ENCODE measurements at regions not wholly inside any gene's neighbourhood (a gene's known extent, or its start where the extent isn't known, plus 50 kb on each side); places are given as distances from the start of the nearest gene placed in this dataset.
"Not testable (repeated sequence)": the region's sequence is repeated elsewhere in the genome, so short reads cannot be mapped to it uniquely, and the experiment has no call there.

- DNase-seq (ENCODE audit: low spot score): no peak
Measured at GRCh38 chr5:42894057-42894456, 82.4 kb upstream of the SELENOP start.

GRCh38 chr5:42889311-42889933, 77.7 kb upstream of the SELENOP start:
- peak; percentile 79 for DNase-seq (ENCODE audit: low spot score)

GRCh38 chr5:42888771-42889170, 77.1 kb upstream of the SELENOP start:
- DNase-seq (ENCODE audit: low spot score): no peak

GRCh38 chr5:42887575-42887974, 75.9 kb upstream of the SELENOP start:
- no peak for DNase-seq (ENCODE audit: low spot score)

GRCh38 chr5:42887097-42887496, 75.4 kb upstream of the SELENOP start:
- no peak for DNase-seq (ENCODE audit: low spot score)

GRCh38 chr5:42886635-42887034, 74.9 kb upstream of the SELENOP start:
- no peak for DNase-seq (ENCODE audit: low spot score)

- DNase-seq (ENCODE audit: low spot score): no peak
Measured at GRCh38 chr5:42884326-42884725, 72.6 kb upstream of the SELENOP start.

GRCh38 chr5:42881416-42882117, 69.9 kb upstream of the SELENOP start:
- no peak for DNase-seq (ENCODE audit: low spot score)

- no peak for DNase-seq (ENCODE audit: low spot score)
Measured at GRCh38 chr5:42880496-42881150, 68.9 kb upstream of the SELENOP start.

- DNase-seq (ENCODE audit: low spot score): no peak
Measured at GRCh38 chr5:42879291-42879690, 67.6 kb upstream of the SELENOP start.

- DNase-seq (ENCODE audit: low spot score): no peak
Measured at GRCh38 chr5:42878550-42878949, 66.9 kb upstream of the SELENOP start.

- DNase-seq (ENCODE audit: low spot score): no peak
Measured at GRCh38 chr5:42878041-42878440, 66.3 kb upstream of the SELENOP start.

GRCh38 chr5:42877431-42877830, 65.7 kb upstream of the SELENOP start:
- no peak for DNase-seq (ENCODE audit: low spot score)

- DNase-seq (ENCODE audit: low spot score): no peak
Measured at GRCh38 chr5:42876375-42876844, 64.7 kb upstream of the SELENOP start.

GRCh38 chr5:42875785-42876374, 64.2 kb upstream of the SELENOP start:
- no peak for DNase-seq (ENCODE audit: low spot score)

- DNase-seq (ENCODE audit: low spot score): no peak
Measured at GRCh38 chr5:42875211-42875610, 63.5 kb upstream of the SELENOP start.

- DNase-seq (ENCODE audit: low spot score): no peak
Measured at GRCh38 chr5:42874621-42875198, 63.0 kb upstream of the SELENOP start.

- DNase-seq (ENCODE audit: low spot score): no peak
Measured at GRCh38 chr5:42872865-42873264, 61.2 kb upstream of the SELENOP start.

- no peak for DNase-seq (ENCODE audit: low spot score)
Measured at GRCh38 chr5:42870882-42871418, 59.3 kb upstream of the SELENOP start.

- DNase-seq (ENCODE audit: low spot score): not testable (repeated sequence)
Measured at GRCh38 chr5:42868417-42868816, 56.7 kb upstream of the SELENOP start.

GRCh38 chr5:42864749-42865148, 53.1 kb upstream of the SELENOP start:
- not testable (repeated sequence) for DNase-seq (ENCODE audit: low spot score)

All from AG08395 (cell line).